HG03354 (cell line): ENCODE measurements at regions not wholly inside any gene's neighbourhood (a gene's known extent, or its start where the extent isn't known, plus 50 kb on each side); places are given as distances from the start of the nearest gene placed in this dataset.

ENCODE experiments used
- ATAC-seq: cut with Tn5 transposase; IDR thresholded peaks from one replicate; pipeline ENCODE4 v1.9.1; 2021; ENCODE audit warnings: mild to moderate bottlenecking; ENCODE audit not compliant: unreplicated experiment, poor library complexity, severe bottlenecking

DNA sequence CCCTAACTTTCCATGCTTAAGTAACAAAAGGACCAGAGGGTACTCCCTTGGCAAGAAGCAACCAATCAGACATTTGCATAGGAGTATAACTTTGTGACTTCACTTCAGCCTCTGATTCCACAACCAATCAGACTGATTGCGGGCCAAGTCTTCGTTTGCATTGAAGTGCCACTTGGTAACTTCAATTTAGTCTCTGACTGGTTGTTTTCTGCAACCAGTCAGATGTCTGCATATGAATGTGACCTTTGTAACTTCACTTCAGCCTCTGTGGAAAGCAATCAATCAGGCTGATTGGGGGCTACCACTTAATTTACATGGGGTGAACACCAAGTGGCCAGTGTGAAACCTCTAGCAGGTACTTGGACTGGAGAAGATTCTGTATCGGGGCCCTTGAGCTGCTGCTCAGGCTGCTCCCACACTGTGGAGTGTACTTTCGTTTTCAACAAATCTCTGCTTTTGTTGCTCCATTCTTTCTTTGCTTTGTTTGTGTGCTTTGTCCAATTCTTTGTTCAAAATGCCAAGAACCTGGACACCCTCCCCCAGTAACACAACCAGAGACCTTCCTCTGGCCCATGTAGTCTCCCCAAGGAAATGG is 241.5 kb downstream of the ACKR3 start:
- no peak for ATAC-seq

DNA sequence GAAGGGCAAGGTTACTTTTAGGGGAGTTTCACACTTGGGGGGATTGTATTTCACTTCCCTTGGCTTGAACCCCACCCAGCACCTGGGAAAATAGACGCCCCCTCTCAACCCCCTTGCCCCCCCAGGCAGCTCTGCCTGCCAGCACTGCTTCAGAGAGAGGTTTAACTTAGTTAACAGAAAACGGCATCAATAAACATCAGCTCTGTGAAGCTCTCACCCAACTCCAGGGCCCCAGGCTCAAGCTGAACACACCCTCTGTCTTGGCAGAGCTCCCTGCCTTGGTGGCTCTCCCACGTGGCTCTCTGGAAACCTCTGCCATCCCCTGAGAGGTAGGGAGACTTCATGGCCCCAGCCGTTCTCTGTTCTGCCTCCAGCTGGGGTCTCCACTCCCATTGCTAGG is 244.1 kb downstream of the ACKR3 start:
- no peak for ATAC-seq

- no peak for ATAC-seq
These were observed 245.0 kb downstream of the ACKR3 start for GRCh38 chr2:236814593-236814992.

DNA sequence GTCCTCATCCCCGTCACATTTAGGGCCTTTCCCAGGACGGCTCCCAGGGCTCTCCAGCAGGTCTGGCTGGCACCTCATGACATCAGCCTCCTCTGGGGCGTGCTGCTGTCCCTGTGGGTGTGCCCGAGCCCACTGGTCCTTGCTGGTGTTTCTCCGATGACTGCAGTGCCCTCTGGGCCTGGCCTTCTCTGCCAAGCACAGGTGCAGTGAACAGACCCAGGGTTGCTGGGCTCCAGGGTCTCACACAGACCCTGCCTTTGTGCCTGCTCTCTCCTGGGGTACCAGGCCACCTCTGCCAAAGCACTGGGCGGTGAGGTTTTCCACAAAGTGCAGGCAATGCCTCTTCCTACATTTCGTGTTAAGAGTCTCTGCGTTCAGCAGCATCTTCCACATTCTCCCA is 246.1 kb downstream of the ACKR3 start:
- ATAC-seq = no peak

DNA sequence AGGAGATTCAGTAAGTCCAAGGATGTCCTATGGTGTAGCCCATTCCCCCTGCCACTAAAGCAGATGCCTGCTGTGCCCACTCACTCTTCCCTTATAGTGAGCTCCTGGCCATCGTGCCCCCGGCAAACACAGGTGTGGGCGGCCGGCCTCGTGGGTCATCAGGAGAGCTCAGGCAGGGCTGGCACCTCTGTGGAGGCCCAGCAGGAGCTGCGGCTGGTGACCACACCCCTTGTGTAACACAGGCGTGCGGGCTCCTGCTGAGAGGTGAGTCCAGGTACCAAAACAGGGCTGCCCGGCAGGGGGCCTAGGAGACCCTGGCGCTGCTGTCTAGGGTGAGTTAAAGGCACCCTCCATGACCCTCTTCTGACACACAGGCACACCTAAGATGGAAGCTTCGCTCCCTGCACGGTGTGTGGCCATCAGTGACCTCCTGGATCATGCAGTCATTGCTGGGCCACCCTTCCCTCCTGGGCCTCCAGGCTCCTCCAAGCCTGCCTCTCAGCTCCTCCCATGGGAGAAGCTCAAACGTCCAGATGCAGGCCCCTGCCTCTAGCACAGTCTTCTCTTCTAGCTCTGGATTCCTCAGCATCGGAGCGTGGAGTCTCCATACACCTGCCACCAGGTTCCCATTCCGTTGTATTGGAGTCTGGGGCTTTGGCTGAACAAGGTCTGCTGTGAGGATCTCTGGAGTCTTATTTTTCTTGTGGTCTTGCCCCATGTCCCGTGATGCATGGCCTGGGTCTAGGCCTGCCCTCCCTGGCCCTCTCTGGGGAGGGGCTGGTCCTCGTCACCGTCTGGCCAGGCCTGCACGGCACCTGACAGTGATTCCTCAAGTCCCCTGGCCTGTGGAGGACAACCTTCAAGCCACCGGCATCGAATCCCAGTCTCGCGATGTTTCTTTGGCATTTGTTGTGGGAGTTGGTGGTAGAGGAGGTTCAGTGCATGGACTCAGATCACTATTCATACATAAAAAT is 246.9 kb downstream of the ACKR3 start:
- ATAC-seq = no peak

GRCh38 chr2:236818281-236819045 is 248.8 kb downstream of the ACKR3 start:
- ATAC-seq = no peak

- no peak for ATAC-seq
These were observed 249.8 kb downstream of the ACKR3 start for GRCh38 chr2:236819275-236820002.

DNA sequence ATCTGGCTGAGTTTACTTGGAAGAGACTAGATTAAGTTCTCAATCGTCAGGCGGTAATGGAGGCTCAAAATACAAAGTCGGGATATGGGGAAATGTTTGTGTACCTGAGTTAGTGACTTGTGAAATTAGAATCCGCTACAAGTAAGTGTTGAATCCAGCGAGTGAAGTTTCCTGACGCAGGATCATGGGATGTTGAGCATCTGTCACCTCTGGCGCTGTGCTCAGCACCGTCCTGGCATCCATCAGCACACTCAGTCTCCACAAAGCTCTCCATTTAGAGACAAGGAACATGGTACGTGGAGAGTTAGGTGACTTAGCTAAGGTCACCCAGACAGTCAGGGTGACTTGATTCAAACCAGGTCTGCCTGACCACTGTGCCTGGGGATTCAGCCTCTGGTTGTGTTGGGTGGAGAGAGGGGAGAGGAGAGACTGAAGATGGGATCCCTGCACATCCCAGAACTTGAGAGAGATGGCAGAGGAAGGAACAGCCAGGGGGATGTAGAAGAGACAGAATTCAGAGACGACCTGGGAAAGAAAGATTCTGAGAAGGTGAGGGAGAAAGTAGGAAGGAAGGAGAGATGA is 251.2 kb downstream of the ACKR3 start:
- no peak for ATAC-seq

DNA sequence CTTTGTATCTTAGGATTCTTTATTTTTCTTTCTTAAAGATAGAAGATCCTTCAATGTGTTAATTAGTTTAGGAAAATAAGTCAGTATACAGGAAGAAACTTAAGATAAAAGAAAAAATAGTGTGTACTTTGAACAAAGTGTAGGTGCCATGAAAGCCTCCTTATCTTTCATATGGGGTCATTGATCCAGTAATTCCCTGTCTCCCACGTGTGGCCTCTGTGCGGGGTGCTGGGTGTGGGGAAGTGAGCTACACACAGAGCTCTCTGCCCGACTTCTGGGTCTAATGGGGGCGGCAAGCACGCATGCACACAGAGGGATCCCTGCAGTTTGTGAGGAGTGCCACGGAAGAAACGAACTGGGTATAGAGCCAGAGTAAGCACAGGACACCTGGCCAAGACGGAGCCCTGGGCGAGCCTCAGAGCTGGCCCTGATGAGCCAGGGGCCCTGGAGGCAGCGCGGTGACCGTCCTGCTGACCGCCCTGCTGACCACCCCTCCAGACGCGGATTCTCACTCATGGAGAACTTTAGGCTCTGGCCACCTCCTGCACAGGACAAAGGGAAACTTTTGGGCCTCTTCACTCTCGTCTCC is 253.5 kb downstream of the ACKR3 start:
- no peak for ATAC-seq

DNA sequence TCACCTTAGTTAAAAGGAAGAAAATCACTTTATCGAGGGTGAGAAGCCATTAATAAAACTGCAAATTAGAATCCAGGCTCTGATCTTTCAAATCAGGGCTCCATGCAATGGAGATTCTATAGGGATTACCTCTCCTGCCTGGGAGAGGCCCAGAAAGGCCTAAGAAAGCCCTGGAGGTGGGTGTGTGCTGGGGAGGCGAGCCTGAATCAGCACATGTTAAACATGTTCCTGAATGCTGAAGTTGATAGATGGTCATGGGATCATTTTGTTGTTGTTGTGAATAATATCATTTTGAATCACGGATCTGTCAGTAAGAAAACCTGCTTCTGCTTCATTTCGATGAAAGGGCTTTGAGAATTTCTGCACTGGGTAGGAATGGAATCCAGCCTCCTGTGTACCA is 254.3 kb downstream of the ACKR3 start:
- no peak for ATAC-seq

DNA sequence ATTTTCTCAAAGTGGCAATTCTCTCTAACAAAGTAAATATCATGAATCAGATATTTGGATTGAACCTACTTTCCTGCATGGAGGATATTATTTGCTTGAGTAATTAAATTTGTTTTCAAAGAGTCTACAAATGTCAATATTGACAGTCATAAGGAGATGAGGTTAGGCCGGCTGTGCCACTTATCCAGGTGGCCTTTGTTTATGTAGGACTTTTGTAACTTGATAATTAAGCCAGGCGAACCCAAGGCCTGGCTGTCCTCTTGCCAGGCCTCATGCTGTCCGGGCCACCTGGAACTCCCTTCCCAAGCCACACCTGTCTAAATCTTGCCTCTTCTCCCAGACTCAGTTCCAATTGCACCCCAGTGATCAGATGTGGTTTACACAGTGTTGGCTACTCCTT is 255.2 kb downstream of the ACKR3 start:
- no peak for ATAC-seq

GRCh38 chr2:236825989-236826510 is 256.4 kb downstream of the ACKR3 start:
- ATAC-seq = no peak

DNA sequence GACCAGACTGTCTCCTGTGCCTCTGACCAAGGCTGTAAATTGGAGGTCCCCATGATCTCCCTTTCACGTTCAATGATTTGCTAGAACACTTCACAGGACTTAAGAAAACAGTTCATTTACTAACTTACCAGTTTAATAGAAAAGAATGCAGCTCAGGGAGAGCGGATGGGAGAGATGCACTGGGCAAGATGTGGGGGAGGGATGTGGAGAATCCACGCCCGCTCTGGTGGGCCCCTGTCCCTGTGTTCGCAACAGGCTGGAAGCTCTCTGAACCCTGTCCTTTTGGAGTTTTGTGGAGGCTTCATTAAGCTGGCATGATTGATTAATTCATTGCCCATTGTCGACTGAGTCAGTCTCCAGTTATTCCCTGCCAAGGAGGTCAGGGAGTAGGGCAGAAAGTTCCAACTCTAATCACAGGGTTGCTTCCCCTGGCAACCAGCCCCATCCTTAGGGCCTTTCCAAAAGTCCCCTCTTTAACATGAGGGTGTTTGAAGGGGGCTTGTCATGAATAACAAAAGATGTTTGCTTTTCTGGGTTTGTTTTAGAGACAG is 257.1 kb downstream of the ACKR3 start:
- ATAC-seq = no peak

GRCh38 chr2:236827997-236828396 is 257.7 kb upstream of the COPS8 start:
- no peak for ATAC-seq

DNA sequence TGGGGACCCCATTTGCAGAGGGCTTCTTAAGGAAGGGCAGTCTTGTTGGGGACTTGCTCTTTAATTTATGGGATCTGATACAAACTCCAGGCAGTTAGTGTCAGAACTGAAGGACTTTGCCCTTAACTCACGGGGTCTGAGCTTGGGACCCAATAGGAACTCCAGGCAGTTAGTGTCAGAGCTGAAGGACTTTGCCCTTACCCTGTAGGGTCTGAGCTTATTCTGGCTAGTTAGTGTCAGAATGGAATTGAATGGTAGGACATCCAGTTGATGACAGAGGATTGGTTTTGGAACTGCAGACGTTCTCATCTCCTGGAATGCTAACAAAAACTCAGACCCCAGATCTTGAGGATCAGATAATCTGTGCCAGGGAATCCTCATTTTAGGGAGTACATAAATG is 256.9 kb upstream of the COPS8 start:
- ATAC-seq = no peak

DNA sequence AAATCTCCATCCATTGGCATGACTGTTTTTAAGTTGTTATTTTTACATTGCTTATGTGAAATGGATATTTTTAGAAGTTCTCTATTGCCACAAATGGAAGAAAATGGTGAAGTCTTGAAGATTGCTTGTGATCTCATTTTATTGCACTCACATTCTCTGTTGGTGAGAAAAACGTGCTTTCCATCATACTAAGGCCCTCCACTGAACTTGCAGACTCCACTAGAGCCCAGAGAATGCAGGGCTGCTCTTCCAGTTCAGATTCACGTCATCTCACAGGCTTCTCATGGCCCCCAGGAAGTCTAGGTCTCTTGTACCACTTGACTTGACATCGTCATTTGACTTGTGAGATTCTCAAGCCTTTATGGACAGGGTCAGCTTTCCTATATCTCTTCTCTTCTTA is 254.8 kb upstream of the COPS8 start:
- ATAC-seq = no peak

GRCh38 chr2:236831698-236832097 is 254.0 kb upstream of the COPS8 start:
- ATAC-seq = no peak

DNA sequence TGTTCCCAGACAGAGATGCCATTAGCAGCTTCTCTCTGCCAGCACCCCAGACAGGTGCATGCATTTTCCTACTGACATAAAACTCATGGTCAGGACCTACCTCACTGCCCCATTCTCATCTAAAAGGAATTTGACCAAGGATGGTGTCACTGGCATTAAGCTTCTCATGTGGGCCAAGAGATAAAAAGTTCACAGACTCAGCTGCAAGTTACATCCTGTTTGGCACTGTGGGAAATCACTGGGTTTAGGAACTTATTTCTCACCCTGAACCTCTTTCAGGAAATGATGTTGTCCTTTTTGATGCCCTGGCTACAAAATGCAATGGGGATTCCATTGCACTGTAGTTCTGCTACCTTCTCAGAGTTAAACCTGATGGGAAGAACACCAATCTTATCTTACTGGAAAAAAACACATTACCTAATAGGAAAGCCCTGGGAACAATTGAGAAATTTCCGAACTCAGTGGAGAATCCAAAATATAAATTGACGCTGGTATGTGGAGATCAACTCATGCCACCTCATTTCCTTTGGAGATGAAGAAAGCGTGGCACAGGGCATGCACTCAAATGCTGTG is 252.1 kb upstream of the COPS8 start:
- no peak for ATAC-seq
